LoVo (cell line): ENCODE measurements at regions not wholly inside any gene's neighbourhood (a gene's known extent, or its start where the extent isn't known, plus 50 kb on each side); places are given as distances from the start of the nearest gene placed in this dataset.

Source experiments
- DNase-seq: peaks from one replicate; pipeline ENCODE4 v3.0.0-alpha.2; 2016; ENCODE audit warnings: low spot score

GRCh38 chr5:97728920-97729319 lies 545.9 kb upstream of the RIOK2 start:
- DNase-seq = no peak

- DNase-seq = no peak
These were observed 546.9 kb upstream of the RIOK2 start for GRCh38 chr5:97729938-97730337.

GRCh38 chr5:97735209-97735608 lies 552.2 kb upstream of the RIOK2 start:
- DNase-seq = no peak

- no peak for DNase-seq
These were observed 554.6 kb upstream of the RIOK2 start for GRCh38 chr5:97737608-97738007.

GRCh38 chr5:97745817-97746216 lies 562.8 kb upstream of the RIOK2 start:
- DNase-seq = no peak

- no peak for DNase-seq
These were observed 567.5 kb upstream of the RIOK2 start for GRCh38 chr5:97750576-97750975.

GRCh38 chr5:97751540-97751939 lies 568.5 kb upstream of the RIOK2 start:
- no peak for DNase-seq

GRCh38 chr5:97752871-97753270 lies 569.8 kb upstream of the RIOK2 start:
- no peak for DNase-seq

- DNase-seq = no peak
These were observed 579.4 kb upstream of the RIOK2 start for GRCh38 chr5:97762483-97762882.

- no peak for DNase-seq
These were observed 581.7 kb upstream of the RIOK2 start for GRCh38 chr5:97764700-97765099.

GRCh38 chr5:97778451-97778850 lies 595.4 kb upstream of the RIOK2 start:
- no peak for DNase-seq

GRCh38 chr5:97788369-97788768 lies 605.3 kb upstream of the RIOK2 start:
- DNase-seq = no peak

GRCh38 chr5:97797994-97798451 lies 615.0 kb upstream of the RIOK2 start:
- no peak for DNase-seq

GRCh38 chr5:97801461-97801860 lies 618.4 kb upstream of the RIOK2 start:
- no peak for DNase-seq

GRCh38 chr5:97820138-97820537 lies 637.1 kb upstream of the RIOK2 start:
- DNase-seq = no peak

- no peak for DNase-seq
These were observed 649.7 kb upstream of the RIOK2 start for GRCh38 chr5:97832645-97833296.

- DNase-seq = no peak
These were observed 651.5 kb upstream of the RIOK2 start for GRCh38 chr5:97834561-97834960.

- DNase-seq = no peak
These were observed 652.1 kb upstream of the RIOK2 start for GRCh38 chr5:97835112-97835511.

GRCh38 chr5:97836816-97837215 lies 653.8 kb upstream of the RIOK2 start:
- DNase-seq = no peak

GRCh38 chr5:97838214-97838613 lies 655.2 kb upstream of the RIOK2 start:
- peak; percentile 54 for DNase-seq

- no peak for DNase-seq
These were observed 656.5 kb upstream of the RIOK2 start for GRCh38 chr5:97839341-97840086.

GRCh38 chr5:97840643-97841042 lies 657.6 kb upstream of the RIOK2 start:
- no peak for DNase-seq

- no peak for DNase-seq
These were observed 659.6 kb upstream of the RIOK2 start for GRCh38 chr5:97842687-97843086.

- no peak for DNase-seq
These were observed 661.8 kb upstream of the RIOK2 start for GRCh38 chr5:97844797-97845196.
